Nephron progenitor cell (in vitro differentiated cells): ENCODE measurements at regions not wholly inside any gene's neighbourhood (a gene's known extent, or its start where the extent isn't known, plus 50 kb on each side); places are given as distances from the start of the nearest gene placed in this dataset.

ENCODE experiments used
- DNase-seq: peaks from one replicate; pipeline ENCODE4 v3.0.0; 2021
- H3K27ac Mint-ChIP-seq: 2 replicates; pipeline ENCODE4 v1.8.0; 2021; ENCODE audit warnings: mild to moderate bottlenecking, moderate library complexity, mixed read lengths
- H3K27me3 Mint-ChIP-seq: 2 replicates; pipeline ENCODE4 v1.8.0; 2021; ENCODE audit warnings: mild to moderate bottlenecking, low read depth, mixed read lengths; ENCODE audit not compliant: poor library complexity
- H3K36me3 Mint-ChIP-seq: 2 replicates; pipeline ENCODE4 v1.8.0; 2021; ENCODE audit warnings: low read depth, mixed read lengths
- H3K4me1 Mint-ChIP-seq: 2 replicates; pipeline ENCODE4 v1.8.0; 2021; ENCODE audit warnings: mixed read lengths
- H3K4me3 Mint-ChIP-seq: 2 replicates; pipeline ENCODE4 v1.8.0; 2021; ENCODE audit warnings: mild to moderate bottlenecking, moderate library complexity, mixed read lengths
- H3K9me3 Mint-ChIP-seq: 2 replicates; pipeline ENCODE4 v1.8.0; 2021; ENCODE audit warnings: mild to moderate bottlenecking, moderate library complexity, mixed read lengths
- CTCF ChIP-seq: fragments of 200-600 bp; sonication (generic); IDR thresholded peaks from 2 replicates; pipeline ENCODE4 v1.5.0; 2021; ENCODE audit warnings: antibody characterized with exemption

GRCh38 chr3:188067932-188068331 is 86.0 kb upstream of the LPP start:
- no peaks in the 10 kb centered on the region for H3K9me3 Mint-ChIP-seq
- no peak for DNase-seq
- no peaks in the 10 kb centered on the region for H3K4me1 Mint-ChIP-seq
- TF ChIP-seq CTCF, result no peak
- H3K36me3 Mint-ChIP-seq, result no peaks in the 10 kb centered on the region
- H3K4me3 Mint-ChIP-seq, result no peak overlapping the region
- no peak overlapping the region for H3K27ac Mint-ChIP-seq
- no peaks in the 10 kb centered on the region for H3K27me3 Mint-ChIP-seq

GRCh38 chr3:188068342-188068741 is 85.6 kb upstream of the LPP start:
- H3K9me3 Mint-ChIP-seq, result no peaks in the 10 kb centered on the region
- no peak overlapping the region for H3K27ac Mint-ChIP-seq
- no peaks in the 10 kb centered on the region for H3K4me1 Mint-ChIP-seq
- no peaks in the 10 kb centered on the region for H3K36me3 Mint-ChIP-seq
- TF ChIP-seq CTCF, result no peak
- no peaks in the 10 kb centered on the region for H3K27me3 Mint-ChIP-seq
- H3K4me3 Mint-ChIP-seq, result no peak overlapping the region
- DNase-seq, result no peak

GRCh38 chr3:188071636-188072035 is 82.3 kb upstream of the LPP start:
- H3K27ac Mint-ChIP-seq, result no peak overlapping the region
- TF ChIP-seq CTCF, result no peak
- no peaks in the 10 kb centered on the region for H3K36me3 Mint-ChIP-seq
- DNase-seq, result no peak
- H3K27me3 Mint-ChIP-seq, result no peaks in the 10 kb centered on the region
- H3K4me3 Mint-ChIP-seq, result no peak overlapping the region
- H3K4me1 Mint-ChIP-seq, result peaks cover 6% of the 10 kb centered on the region
- no peaks in the 10 kb centered on the region for H3K9me3 Mint-ChIP-seq

- TF ChIP-seq CTCF, result no peak
- Mint-ChIP-seq H3K4me1 (peaks cover 15% of the 10 kb centered on the region), H3K36me3 (peaks cover 15% of the 10 kb centered on the region), H3K27me3 (no peaks in the 10 kb centered on the region), H3K4me3 (no peak overlapping the region), H3K9me3 (peaks cover 20% of the 10 kb centered on the region), H3K27ac (peak overlapping the region; percentile 69)
- DNase-seq, result no peak
Measured at GRCh38 chr3:188076176-188076575, 77.8 kb upstream of the LPP start.

- no peak for DNase-seq
- H3K4me3 Mint-ChIP-seq, result no peak overlapping the region
- H3K27me3 Mint-ChIP-seq, result no peaks in the 10 kb centered on the region
- peaks cover 22% of the 10 kb centered on the region for H3K9me3 Mint-ChIP-seq
- TF ChIP-seq CTCF, result no peak
- H3K36me3 Mint-ChIP-seq, result peaks cover 15% of the 10 kb centered on the region
- peaks cover 15% of the 10 kb centered on the region for H3K4me1 Mint-ChIP-seq
- peak overlapping the region; percentile 75 for H3K27ac Mint-ChIP-seq
Measured at GRCh38 chr3:188077160-188077799, 76.7 kb upstream of the LPP start.

GRCh38 chr3:188080091-188080490 is 73.9 kb upstream of the LPP start:
- Mint-ChIP-seq H3K36me3 (peaks cover 15% of the 10 kb centered on the region), H3K27me3 (peaks cover 2% of the 10 kb centered on the region), H3K4me1 (peaks cover 22% of the 10 kb centered on the region), H3K4me3 (no peak overlapping the region), H3K27ac (no peak overlapping the region), H3K9me3 (peaks cover 22% of the 10 kb centered on the region)
- DNase-seq, result no peak
- TF ChIP-seq CTCF, result no peak
